ENCODE measurements at regions not wholly inside any gene's neighbourhood (a gene's known extent, or its start where the extent isn't known, plus 50 kb on each side); places are given as distances from the start of the nearest gene placed in this dataset.

- DNase-seq (ENCODE audit: low spot score): no peak
Observed at GRCh38 chr1:220356981-220357850, 85.0 kb upstream of the RAB3GAP2 start.

- DNase-seq (ENCODE audit: low spot score): no peak
Observed at GRCh38 chr1:220353229-220354012, 81.2 kb upstream of the RAB3GAP2 start.

GRCh38 chr1:220348211-220348610 lies 76.0 kb upstream of the RAB3GAP2 start:
- no peak for DNase-seq (ENCODE audit: low spot score)

- no peak for DNase-seq (ENCODE audit: low spot score)
Observed at GRCh38 chr1:220347654-220348175, 75.5 kb upstream of the RAB3GAP2 start.

GRCh38 chr1:220344745-220345144 lies 72.5 kb upstream of the RAB3GAP2 start:
- DNase-seq (ENCODE audit: low spot score): no peak

GRCh38 chr1:220342853-220343252 lies 70.6 kb upstream of the RAB3GAP2 start:
- DNase-seq (ENCODE audit: low spot score): no peak

- no peak for DNase-seq (ENCODE audit: low spot score)
Observed at GRCh38 chr1:220341126-220341525, 68.9 kb upstream of the RAB3GAP2 start.

GRCh38 chr1:220339581-220339980 lies 67.3 kb upstream of the RAB3GAP2 start:
- DNase-seq (ENCODE audit: low spot score): no peak

GRCh38 chr1:220338759-220339158 lies 66.5 kb upstream of the RAB3GAP2 start:
- DNase-seq (ENCODE audit: low spot score): no peak

- no peak for DNase-seq (ENCODE audit: low spot score)
Observed at GRCh38 chr1:220336391-220337031, 64.3 kb upstream of the RAB3GAP2 start.

- no peak for DNase-seq (ENCODE audit: low spot score)
Observed at GRCh38 chr1:220335668-220336067, 63.4 kb upstream of the RAB3GAP2 start.

GRCh38 chr1:220331318-220331717 lies 59.1 kb upstream of the RAB3GAP2 start:
- DNase-seq (ENCODE audit: low spot score): no peak

- no peak for DNase-seq (ENCODE audit: low spot score)
Observed at GRCh38 chr1:220330265-220330664, 58.0 kb upstream of the RAB3GAP2 start.

- DNase-seq (ENCODE audit: low spot score): no peak
Observed at GRCh38 chr1:220327106-220327505, 54.9 kb upstream of the RAB3GAP2 start.

- no peak for DNase-seq (ENCODE audit: low spot score)
Observed at GRCh38 chr1:220326578-220326977, 54.3 kb upstream of the RAB3GAP2 start.

GRCh38 chr1:220325306-220325995 lies 53.2 kb upstream of the RAB3GAP2 start:
- no peak for DNase-seq (ENCODE audit: low spot score)

- DNase-seq (ENCODE audit: low spot score): no peak
Observed at GRCh38 chr1:220323717-220324116, 51.5 kb upstream of the RAB3GAP2 start.

- DNase-seq (ENCODE audit: low spot score): no peak
Observed at GRCh38 chr1:220322570-220322969, 50.3 kb upstream of the RAB3GAP2 start.

All from AG08396 (cell line).